VCaP (cell line): ENCODE measurements at regions not wholly inside any gene's neighbourhood (a gene's known extent, or its start where the extent isn't known, plus 50 kb on each side); places are given as distances from the start of the nearest gene placed in this dataset.

Experiments used
- H3K27ac ChIP-seq: fragments of 450-650 bp; 2 replicates; pipeline ENCODE4 v1.5.1; 2017
- TF ChIP-seq, protein P1 (sequence below): fragments of 450-650 bp; conservative IDR thresholded peaks from 2 replicates; pipeline ENCODE4 v1.5.1; 2017; ENCODE audit warnings: mild to moderate bottlenecking, moderate library complexity

GRCh38 chr9:32322622-32323021 lies 61.8 kb upstream of the ACO1 start:
- H3K27ac ChIP-seq = no peak overlapping the region
- TF ChIP-seq, protein P1, sequence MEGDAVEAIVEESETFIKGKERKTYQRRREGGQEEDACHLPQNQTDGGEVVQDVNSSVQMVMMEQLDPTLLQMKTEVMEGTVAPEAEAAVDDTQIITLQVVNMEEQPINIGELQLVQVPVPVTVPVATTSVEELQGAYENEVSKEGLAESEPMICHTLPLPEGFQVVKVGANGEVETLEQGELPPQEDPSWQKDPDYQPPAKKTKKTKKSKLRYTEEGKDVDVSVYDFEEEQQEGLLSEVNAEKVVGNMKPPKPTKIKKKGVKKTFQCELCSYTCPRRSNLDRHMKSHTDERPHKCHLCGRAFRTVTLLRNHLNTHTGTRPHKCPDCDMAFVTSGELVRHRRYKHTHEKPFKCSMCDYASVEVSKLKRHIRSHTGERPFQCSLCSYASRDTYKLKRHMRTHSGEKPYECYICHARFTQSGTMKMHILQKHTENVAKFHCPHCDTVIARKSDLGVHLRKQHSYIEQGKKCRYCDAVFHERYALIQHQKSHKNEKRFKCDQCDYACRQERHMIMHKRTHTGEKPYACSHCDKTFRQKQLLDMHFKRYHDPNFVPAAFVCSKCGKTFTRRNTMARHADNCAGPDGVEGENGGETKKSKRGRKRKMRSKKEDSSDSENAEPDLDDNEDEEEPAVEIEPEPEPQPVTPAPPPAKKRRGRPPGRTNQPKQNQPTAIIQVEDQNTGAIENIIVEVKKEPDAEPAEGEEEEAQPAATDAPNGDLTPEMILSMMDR = no peak

DNA sequence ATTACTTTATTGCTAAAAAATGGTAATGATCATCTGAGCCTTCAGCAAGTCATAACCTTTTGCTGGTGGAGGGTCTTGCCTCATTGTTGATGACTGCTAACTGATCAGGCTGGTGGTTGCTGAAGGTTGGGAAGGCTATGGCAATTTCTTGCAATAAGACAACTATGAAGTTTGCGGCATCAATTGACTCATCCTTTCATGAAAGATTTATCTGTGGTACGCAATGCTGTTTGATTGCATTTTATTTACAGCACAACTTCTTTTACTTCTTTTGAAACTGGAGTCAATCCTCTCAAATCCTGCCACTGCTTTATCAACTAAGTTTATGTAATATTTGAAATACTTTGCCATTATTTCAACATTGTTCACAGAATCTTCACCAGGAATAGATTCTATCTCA lies 58.3 kb upstream of the ACO1 start:
- TF ChIP-seq, protein P1 = no peak
- H3K27ac ChIP-seq = no peak overlapping the region

DNA sequence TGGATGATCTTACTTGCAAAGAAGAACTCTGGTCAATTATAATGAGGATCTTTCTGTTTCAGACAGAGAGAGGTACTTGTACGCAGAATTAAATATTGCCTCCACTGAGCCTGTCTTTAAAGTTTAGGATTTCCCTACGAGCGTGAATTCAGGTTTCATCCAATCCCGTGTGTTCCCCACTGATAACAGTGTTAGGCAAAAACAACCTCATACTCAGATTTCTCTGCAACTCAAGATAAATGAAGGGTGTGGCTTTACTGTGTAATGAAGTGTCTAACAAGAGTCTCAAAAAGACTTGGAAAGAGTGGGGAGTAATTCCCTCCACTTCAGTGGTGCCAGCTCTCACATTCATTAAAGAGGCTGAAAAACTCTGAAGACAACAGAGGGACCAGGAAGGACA lies 53.2 kb upstream of the ACO1 start:
- no peak overlapping the region for H3K27ac ChIP-seq
- TF ChIP-seq, protein P1 = no peak

DNA sequence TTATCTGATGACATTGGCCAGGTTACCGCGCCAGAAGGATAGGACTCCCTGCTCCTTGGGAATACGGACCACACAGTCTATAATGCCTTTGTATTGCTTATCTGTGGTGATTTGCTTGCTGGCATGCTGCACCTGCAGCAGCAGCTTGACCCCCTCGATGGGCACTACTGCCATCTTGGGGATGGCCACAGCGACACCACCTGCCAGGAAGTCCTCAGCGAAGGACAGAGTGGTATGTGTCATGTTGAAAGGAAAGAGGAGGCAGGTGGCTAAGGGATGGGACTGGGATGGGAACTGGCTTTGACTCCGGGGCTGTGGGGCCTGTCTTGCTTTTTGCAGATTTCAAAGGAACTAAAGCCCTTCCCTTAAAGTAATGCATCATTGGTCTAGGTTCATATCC lies 50.3 kb upstream of the ACO1 start:
- TF ChIP-seq, protein P1 = no peak
- H3K27ac ChIP-seq = no peak overlapping the region
